ENCODE measurements at regions not wholly inside any gene's neighbourhood (a gene's known extent, or its start where the extent isn't known, plus 50 kb on each side); places are given as distances from the start of the nearest gene placed in this dataset.

GRCh38 chr1:191142748-191143147 lies 665.1 kb upstream of the BRINP3 start:
- FAIRE-seq (no peak), DNase-seq (ENCODE audit: low spot score) (no peak)

- FAIRE-seq: no peak
- no peak for DNase-seq (ENCODE audit: low spot score)
Observed at GRCh38 chr1:191145834-191146233, 668.2 kb upstream of the BRINP3 start.

- FAIRE-seq (no peak), DNase-seq (ENCODE audit: low spot score) (no peak)
Observed at GRCh38 chr1:191151321-191151807, 673.7 kb upstream of the BRINP3 start.

- DNase-seq (ENCODE audit: low spot score): no peak
- FAIRE-seq: no peak
Observed at GRCh38 chr1:191152776-191153175, 675.1 kb upstream of the BRINP3 start.

- DNase-seq (ENCODE audit: low spot score): no peak
- FAIRE-seq: no peak
Observed at GRCh38 chr1:191155178-191155577, 677.5 kb upstream of the BRINP3 start.

- DNase-seq (ENCODE audit: low spot score) (no peak), FAIRE-seq (no peak)
Observed at GRCh38 chr1:191160837-191161236, 683.2 kb upstream of the BRINP3 start.

GRCh38 chr1:191162762-191163161 lies 685.1 kb upstream of the BRINP3 start:
- no peak for FAIRE-seq
- no peak for DNase-seq (ENCODE audit: low spot score)

GRCh38 chr1:191163621-191164020 lies 686.0 kb upstream of the BRINP3 start:
- no peak for DNase-seq (ENCODE audit: low spot score)
- FAIRE-seq: no peak

GRCh38 chr1:191174298-191174697 lies 696.6 kb upstream of the BRINP3 start:
- no peak for DNase-seq (ENCODE audit: low spot score)

GRCh38 chr1:191176131-191176530 lies 698.5 kb upstream of the BRINP3 start:
- FAIRE-seq: no peak

More at GRCh38 chr1:191174298-191174697, 696.6 kb upstream of the BRINP3 start:
- FAIRE-seq: no peak

GRCh38 chr1:191206513-191207207 lies 729.0 kb upstream of the BRINP3 start:
- no peak for FAIRE-seq

More at GRCh38 chr1:191176131-191176530, 698.5 kb upstream of the BRINP3 start:
- DNase-seq (ENCODE audit: low spot score): no peak

GRCh38 chr1:191222206-191222605 lies 744.5 kb upstream of the BRINP3 start:
- DNase-seq (ENCODE audit: low spot score): no peak
- no peak for FAIRE-seq

More at GRCh38 chr1:191206513-191207207, 729.0 kb upstream of the BRINP3 start:
- no peak for DNase-seq (ENCODE audit: low spot score)

GRCh38 chr1:191240925-191241324 lies 763.3 kb upstream of the BRINP3 start:
- no peak for FAIRE-seq
- no peak for DNase-seq (ENCODE audit: low spot score)

GRCh38 chr1:191255354-191256054 lies 777.8 kb upstream of the BRINP3 start:
- DNase-seq (ENCODE audit: low spot score) (no peak), FAIRE-seq (no peak)

- no peak for FAIRE-seq
Observed at GRCh38 chr1:191256917-191257316, 779.3 kb upstream of the BRINP3 start.

GRCh38 chr1:191260056-191260455 lies 782.4 kb upstream of the BRINP3 start:
- FAIRE-seq: no peak
- DNase-seq (ENCODE audit: low spot score): no peak

More at GRCh38 chr1:191256917-191257316, 779.3 kb upstream of the BRINP3 start:
- DNase-seq (ENCODE audit: low spot score): no peak

GRCh38 chr1:191261111-191261510 lies 783.4 kb upstream of the BRINP3 start:
- DNase-seq (ENCODE audit: low spot score): no peak
- FAIRE-seq: no peak

GRCh38 chr1:191279266-191279800 lies 801.7 kb upstream of the BRINP3 start:
- FAIRE-seq: no peak
- no peak for DNase-seq (ENCODE audit: low spot score)

GRCh38 chr1:191284175-191284574 lies 806.5 kb upstream of the BRINP3 start:
- no peak for FAIRE-seq
- DNase-seq (ENCODE audit: low spot score): no peak

GRCh38 chr1:191290441-191290840 lies 812.8 kb upstream of the BRINP3 start:
- no peak for DNase-seq (ENCODE audit: low spot score)
- FAIRE-seq: no peak

- no peak for DNase-seq (ENCODE audit: low spot score)
Observed at GRCh38 chr1:191305370-191305769, 827.7 kb upstream of the BRINP3 start.

GRCh38 chr1:191306916-191307315 lies 829.3 kb upstream of the BRINP3 start:
- no peak for DNase-seq (ENCODE audit: low spot score)
- no peak for FAIRE-seq

More at GRCh38 chr1:191305370-191305769, 827.7 kb upstream of the BRINP3 start:
- FAIRE-seq: no peak
